ENCODE measurements at regions not wholly inside any gene's neighbourhood (a gene's known extent, or its start where the extent isn't known, plus 50 kb on each side); places are given as distances from the start of the nearest gene placed in this dataset.

DNA sequence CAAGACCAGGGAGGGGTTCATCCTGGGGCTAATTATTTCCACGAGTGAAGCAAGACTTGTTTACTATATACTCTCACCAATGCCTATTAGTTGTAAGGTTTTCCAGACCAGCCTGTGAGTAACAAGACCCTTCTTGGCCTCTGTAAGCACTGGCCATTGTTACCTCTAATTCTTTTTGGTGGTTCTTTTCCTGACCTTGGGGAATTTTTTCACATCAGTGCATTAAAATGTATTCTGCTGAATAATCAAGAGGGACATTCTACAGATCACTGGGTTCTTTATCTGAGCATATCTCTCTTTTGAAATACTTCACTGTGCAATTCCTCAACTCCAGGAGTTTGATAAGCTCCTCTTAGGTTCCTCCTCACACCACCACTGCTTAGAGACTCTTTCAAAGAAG is 909.9 kb upstream of the ACVR2A start:
- no peak overlapping the region for H3K4me3 Mint-ChIP-seq
- ATAC-seq (no peak), DNase-seq (no peak)
- no peaks in the 10 kb centered on the region for H3K27me3 Mint-ChIP-seq (ENCODE audit: low read depth)
- no peaks in the 10 kb centered on the region for H3K4me1 Mint-ChIP-seq (ENCODE audit: low read depth)
- no peaks in the 10 kb centered on the region for H3K36me3 Mint-ChIP-seq (ENCODE audit: insufficient read depth)
- peaks cover 9% of the 10 kb centered on the region for H3K9me3 Mint-ChIP-seq

DNA sequence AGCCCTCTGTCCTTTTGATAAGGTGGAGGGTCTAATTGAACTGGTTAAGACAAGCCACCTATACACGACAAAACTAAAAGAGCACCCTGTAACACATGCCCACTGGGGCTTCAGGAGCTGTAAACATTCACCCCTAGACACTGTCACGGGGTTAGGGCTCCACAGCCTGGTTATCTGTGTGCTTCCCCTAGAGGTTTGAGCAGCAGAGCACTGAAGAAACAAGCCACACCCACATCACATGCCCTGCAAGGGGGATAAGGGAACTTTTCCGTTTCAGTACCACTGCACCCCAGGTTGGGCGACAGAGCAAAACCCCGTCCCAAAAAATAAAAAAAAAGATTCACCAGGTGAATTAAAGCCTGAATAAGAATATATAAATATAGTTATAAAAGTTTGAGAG is 913.7 kb upstream of the ACVR2A start:
- ATAC-seq (no peak), DNase-seq (no peak)
- no peaks in the 10 kb centered on the region for H3K27me3 Mint-ChIP-seq (ENCODE audit: low read depth)
- no peaks in the 10 kb centered on the region for H3K4me1 Mint-ChIP-seq (ENCODE audit: low read depth)
- peaks cover 9% of the 10 kb centered on the region for H3K9me3 Mint-ChIP-seq
- no peak overlapping the region for H3K4me3 Mint-ChIP-seq
- H3K36me3 Mint-ChIP-seq (ENCODE audit: insufficient read depth): no peaks in the 10 kb centered on the region

GRCh38 chr2:146927080-146927711 is 917.6 kb upstream of the ACVR2A start:
- Mint-ChIP-seq H3K27me3 (ENCODE audit: low read depth) (peaks cover 4% of the 10 kb centered on the region), H3K4me3 (no peak overlapping the region), H3K36me3 (ENCODE audit: insufficient read depth) (no peaks in the 10 kb centered on the region), H3K4me1 (ENCODE audit: low read depth) (no peaks in the 10 kb centered on the region), H3K9me3 (no peaks in the 10 kb centered on the region)
- no peak for DNase-seq
- ATAC-seq: no peak

GRCh38 chr2:146918280-146918679 is 926.5 kb upstream of the ACVR2A start:
- no peak for ATAC-seq
- DNase-seq: no peak
- Mint-ChIP-seq H3K4me3 (no peak overlapping the region), H3K27me3 (ENCODE audit: low read depth) (peaks cover 4% of the 10 kb centered on the region), H3K4me1 (ENCODE audit: low read depth) (no peaks in the 10 kb centered on the region), H3K9me3 (peaks cover 3% of the 10 kb centered on the region), H3K36me3 (ENCODE audit: insufficient read depth) (no peaks in the 10 kb centered on the region)

- no peaks in the 10 kb centered on the region for H3K4me1 Mint-ChIP-seq (ENCODE audit: low read depth)
- H3K27me3 Mint-ChIP-seq (ENCODE audit: low read depth): peaks cover 2% of the 10 kb centered on the region
- ATAC-seq (no peak), DNase-seq (no peak)
- no peak overlapping the region for H3K4me3 Mint-ChIP-seq
- no peaks in the 10 kb centered on the region for H3K36me3 Mint-ChIP-seq (ENCODE audit: insufficient read depth)
- peaks cover 3% of the 10 kb centered on the region for H3K9me3 Mint-ChIP-seq
Measured at GRCh38 chr2:146917431-146918042, 927.3 kb upstream of the ACVR2A start.

GRCh38 chr2:146916914-146917313 is 927.9 kb upstream of the ACVR2A start:
- Mint-ChIP-seq H3K4me3 (no peak overlapping the region), H3K4me1 (ENCODE audit: low read depth) (no peaks in the 10 kb centered on the region), H3K36me3 (ENCODE audit: insufficient read depth) (no peaks in the 10 kb centered on the region), H3K27me3 (ENCODE audit: low read depth) (no peaks in the 10 kb centered on the region), H3K9me3 (peaks cover 3% of the 10 kb centered on the region)
- no peak for ATAC-seq
- no peak for DNase-seq

- Mint-ChIP-seq H3K4me3 (no peak overlapping the region), H3K4me1 (ENCODE audit: low read depth) (no peaks in the 10 kb centered on the region), H3K9me3 (peaks cover 4% of the 10 kb centered on the region), H3K36me3 (ENCODE audit: insufficient read depth) (no peaks in the 10 kb centered on the region), H3K27me3 (ENCODE audit: low read depth) (no peaks in the 10 kb centered on the region)
- ATAC-seq (no peak), DNase-seq (no peak)
Measured at GRCh38 chr2:146913476-146913875, 931.4 kb upstream of the ACVR2A start.

DNA sequence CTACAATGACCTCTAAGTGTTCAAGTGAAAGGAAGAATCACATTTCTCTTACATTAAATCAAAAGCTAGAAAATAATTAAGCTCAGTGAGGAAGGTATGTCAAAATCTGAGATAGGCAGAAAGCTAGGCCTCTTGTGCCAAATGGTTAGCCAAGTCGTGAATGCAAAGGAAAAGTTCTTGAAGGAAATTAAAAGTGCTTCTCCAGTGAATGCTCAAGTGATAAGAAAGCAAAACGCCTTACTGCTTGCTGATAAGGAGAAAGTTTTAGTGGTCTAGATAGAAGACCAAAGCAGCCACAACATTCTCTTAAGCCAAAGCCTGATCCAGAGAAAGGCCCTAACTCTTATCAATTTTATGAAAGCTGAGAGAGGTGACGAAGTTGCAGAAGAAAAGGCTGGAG is 932.3 kb upstream of the ACVR2A start:
- H3K4me3 Mint-ChIP-seq: no peak overlapping the region
- DNase-seq (no peak), ATAC-seq (no peak)
- no peaks in the 10 kb centered on the region for H3K36me3 Mint-ChIP-seq (ENCODE audit: insufficient read depth)
- no peaks in the 10 kb centered on the region for H3K27me3 Mint-ChIP-seq (ENCODE audit: low read depth)
- H3K9me3 Mint-ChIP-seq: peaks cover 4% of the 10 kb centered on the region
- no peaks in the 10 kb centered on the region for H3K4me1 Mint-ChIP-seq (ENCODE audit: low read depth)

DNA sequence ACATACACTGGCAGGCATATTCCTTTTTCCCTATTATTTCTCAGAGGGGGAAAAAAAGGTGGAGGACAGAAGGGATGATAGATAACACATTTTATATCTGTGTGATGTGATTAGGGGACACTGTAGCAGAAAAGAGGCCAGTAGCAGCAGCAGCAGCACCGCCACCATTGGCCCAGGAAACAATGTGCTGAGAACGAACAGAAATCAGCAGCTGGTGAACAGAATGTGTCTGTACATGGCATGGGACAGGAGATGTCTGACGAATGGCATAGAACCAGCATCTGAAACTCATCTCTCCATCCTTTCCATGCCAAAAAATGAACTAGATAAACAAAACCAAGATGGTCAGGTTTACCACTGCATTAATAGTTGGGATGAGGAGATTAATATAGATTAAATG is 936.1 kb upstream of the ACVR2A start:
- Mint-ChIP-seq H3K9me3 (peaks cover 4% of the 10 kb centered on the region), H3K36me3 (ENCODE audit: insufficient read depth) (no peaks in the 10 kb centered on the region), H3K27me3 (ENCODE audit: low read depth) (no peaks in the 10 kb centered on the region), H3K4me3 (no peak overlapping the region), H3K4me1 (ENCODE audit: low read depth) (no peaks in the 10 kb centered on the region)
- no peak for ATAC-seq
- no peak for DNase-seq

- no peak for DNase-seq
- no peaks in the 10 kb centered on the region for H3K4me1 Mint-ChIP-seq (ENCODE audit: low read depth)
- no peak for ATAC-seq
- H3K27me3 Mint-ChIP-seq (ENCODE audit: low read depth): peaks cover 2% of the 10 kb centered on the region
- H3K4me3 Mint-ChIP-seq: no peak overlapping the region
- H3K9me3 Mint-ChIP-seq: no peaks in the 10 kb centered on the region
- H3K36me3 Mint-ChIP-seq (ENCODE audit: insufficient read depth): no peaks in the 10 kb centered on the region
Measured at GRCh38 chr2:146898083-146898482, 946.7 kb upstream of the ACVR2A start.

DNA sequence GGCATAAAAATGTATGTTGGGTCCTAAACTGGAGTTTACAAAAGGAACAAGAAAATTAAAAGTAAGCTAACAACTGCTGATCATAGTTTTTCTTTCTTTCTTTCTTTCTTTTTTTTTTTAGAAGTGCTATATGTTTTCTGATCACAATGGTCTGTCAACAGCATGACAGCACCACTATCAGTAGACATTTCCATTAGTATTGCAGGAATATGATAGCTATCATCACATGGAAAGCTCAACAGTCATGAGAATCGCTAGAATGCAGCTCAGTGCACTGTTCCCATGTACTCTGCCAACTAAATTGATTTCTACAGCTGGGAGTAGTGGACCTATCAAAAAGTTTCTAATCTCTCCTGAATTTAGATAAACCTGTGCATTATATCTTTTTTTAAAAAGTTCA is 950.3 kb upstream of the ACVR2A start:
- ATAC-seq (no peak), DNase-seq (no peak)
- H3K27me3 Mint-ChIP-seq (ENCODE audit: low read depth): peaks cover 2% of the 10 kb centered on the region
- H3K9me3 Mint-ChIP-seq: no peaks in the 10 kb centered on the region
- H3K36me3 Mint-ChIP-seq (ENCODE audit: insufficient read depth): no peaks in the 10 kb centered on the region
- H3K4me3 Mint-ChIP-seq: no peak overlapping the region
- no peaks in the 10 kb centered on the region for H3K4me1 Mint-ChIP-seq (ENCODE audit: low read depth)

- Mint-ChIP-seq H3K27me3 (ENCODE audit: low read depth) (peaks cover 2% of the 10 kb centered on the region), H3K4me1 (ENCODE audit: low read depth) (no peaks in the 10 kb centered on the region), H3K4me3 (no peak overlapping the region), H3K36me3 (ENCODE audit: insufficient read depth) (no peaks in the 10 kb centered on the region), H3K9me3 (no peaks in the 10 kb centered on the region)
- DNase-seq (no peak), ATAC-seq (no peak)
Measured at GRCh38 chr2:146893500-146894041, 951.3 kb upstream of the ACVR2A start.

- H3K4me3 Mint-ChIP-seq: no peak overlapping the region
- H3K4me1 Mint-ChIP-seq (ENCODE audit: low read depth): no peaks in the 10 kb centered on the region
- no peak for DNase-seq
- no peaks in the 10 kb centered on the region for H3K27me3 Mint-ChIP-seq (ENCODE audit: low read depth)
- no peaks in the 10 kb centered on the region for H3K36me3 Mint-ChIP-seq (ENCODE audit: insufficient read depth)
- ATAC-seq: no peak
- no peaks in the 10 kb centered on the region for H3K9me3 Mint-ChIP-seq
Measured at GRCh38 chr2:146890491-146890890, 954.3 kb upstream of the ACVR2A start.

- ATAC-seq (no peak), DNase-seq (no peak)
- Mint-ChIP-seq H3K27me3 (ENCODE audit: low read depth) (no peaks in the 10 kb centered on the region), H3K4me1 (ENCODE audit: low read depth) (no peaks in the 10 kb centered on the region), H3K9me3 (no peaks in the 10 kb centered on the region), H3K4me3 (no peak overlapping the region), H3K36me3 (ENCODE audit: insufficient read depth) (no peaks in the 10 kb centered on the region)
Measured at GRCh38 chr2:146879882-146880281, 964.9 kb upstream of the ACVR2A start.

- H3K36me3 Mint-ChIP-seq (ENCODE audit: insufficient read depth): no peaks in the 10 kb centered on the region
- ATAC-seq (no peak), DNase-seq (no peak)
- H3K4me3 Mint-ChIP-seq: no peak overlapping the region
- H3K4me1 Mint-ChIP-seq (ENCODE audit: low read depth): no peaks in the 10 kb centered on the region
- no peaks in the 10 kb centered on the region for H3K9me3 Mint-ChIP-seq
- H3K27me3 Mint-ChIP-seq (ENCODE audit: low read depth): no peaks in the 10 kb centered on the region
Measured at GRCh38 chr2:146874260-146874658, 970.6 kb upstream of the ACVR2A start.
